ENCODE measurements at regions not wholly inside any gene's neighbourhood (a gene's known extent, or its start where the extent isn't known, plus 50 kb on each side); places are given as distances from the start of the nearest gene placed in this dataset.

DNA sequence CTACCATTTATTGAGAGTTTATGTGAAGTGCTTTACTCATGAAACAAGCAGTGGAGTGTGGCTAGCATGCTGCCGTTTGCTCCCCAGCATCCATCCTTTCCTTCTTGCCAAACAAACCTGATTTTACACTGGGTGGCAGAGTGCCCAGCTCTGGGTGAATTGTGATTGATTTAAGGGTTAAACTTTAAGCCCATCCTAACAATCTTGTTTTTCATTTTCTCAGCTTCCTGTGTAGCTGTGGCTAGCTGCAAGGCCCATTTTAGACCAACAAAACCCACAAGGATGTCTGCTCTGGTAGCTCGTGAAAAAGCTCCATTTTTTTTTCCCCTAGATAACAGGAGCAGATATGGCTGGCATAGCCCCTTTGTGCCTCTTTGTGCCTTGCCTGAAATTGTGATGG is 77.7 kb upstream of the KCNG1 start:
- no peak overlapping the region for H3K9ac ChIP-seq (ENCODE audit: control insufficient read depth, extremely low read depth, insufficient read depth, low read length)
- H3K9me3 ChIP-seq (ENCODE audit: control insufficient read depth, low read depth, low read length) = no peaks in the 10 kb centered on the region
- no peaks in the 10 kb centered on the region for H3K36me3 ChIP-seq (ENCODE audit: control insufficient read depth in 2 of 2, extremely low read depth in 1 of 2, insufficient read depth in 2 of 2, low read length in 2 of 2)
- H4K20me1 ChIP-seq (ENCODE audit: control insufficient read depth, extremely low read depth, insufficient read depth, low read length) = no peaks in the 10 kb centered on the region
- H3K4me2 ChIP-seq (ENCODE audit: control insufficient read depth, extremely low read depth, insufficient read depth, low read depth, low read length) = no peak overlapping the region
- H3K4me3 ChIP-seq (ENCODE audit: control insufficient read depth in 2 of 3, extremely low read depth in 1 of 3, insufficient read depth in 2 of 3, low read depth in 1 of 3, low read length in 3 of 3) = no peak overlapping the region
- dilution Hi-C loops (cut with MboI; ENCODE audit: extremely low pct_ligation_motif_present, low sequenced_read_pairs) = no loop called here
- no peaks in the 10 kb centered on the region for H3K79me2 ChIP-seq (ENCODE audit: control insufficient read depth, insufficient read depth, low read length)
- H3K9me1 ChIP-seq (ENCODE audit: control insufficient read depth, extremely low read depth, insufficient read depth, low read length) = no peaks in the 10 kb centered on the region
- H2AFZ ChIP-seq (ENCODE audit: control insufficient read depth, low read length) = no peak overlapping the region
- H3K27me3 ChIP-seq (ENCODE audit: control insufficient read depth, extremely low read depth, insufficient read depth, low read length) = peaks cover 6% of the 10 kb centered on the region
- H3K27ac ChIP-seq (ENCODE audit: control insufficient read depth, insufficient read depth, low read length) = no peak overlapping the region
- TF ChIP-seq EZH2 (IDR thresholded peaks at IDR 0.05; ENCODE audit: low read length) = no peak
- DNase-seq (ENCODE audit: low read depth, low spot score) (no peak), FAIRE-seq (no peak)
- H3K4me1 ChIP-seq (ENCODE audit: control insufficient read depth, extremely low read depth, insufficient read depth, low read length) = no peaks in the 10 kb centered on the region

DNA sequence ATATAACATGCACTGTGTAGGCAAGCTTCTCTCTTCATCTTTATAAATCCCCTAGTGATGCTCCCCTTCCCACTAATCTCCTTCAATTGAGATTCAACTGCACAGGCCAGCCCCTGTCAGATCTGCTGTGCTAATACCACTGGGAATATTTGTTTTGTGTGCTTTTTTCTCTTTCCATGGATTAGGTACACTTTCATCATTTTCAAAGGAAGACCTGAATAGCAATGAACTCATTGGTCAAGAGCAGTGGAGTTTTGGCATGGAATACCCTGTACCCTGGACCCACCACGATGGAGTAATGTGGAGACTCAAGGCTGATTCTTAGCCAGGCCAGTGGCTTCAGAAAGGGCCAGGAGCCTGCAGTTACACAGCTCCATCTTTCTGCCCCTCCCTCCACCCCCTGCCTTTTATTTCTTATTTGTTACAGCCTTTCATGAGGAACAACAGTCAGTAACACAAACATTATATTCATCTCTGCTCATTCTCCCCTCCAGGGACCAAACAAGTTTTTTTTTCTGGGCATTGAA is 75.4 kb upstream of the KCNG1 start:
- Histone ChIP-seq H3K4me2 (ENCODE audit: control insufficient read depth, extremely low read depth, insufficient read depth, low read depth, low read length) (no peak overlapping the region), H3K9ac (ENCODE audit: control insufficient read depth, extremely low read depth, insufficient read depth, low read length) (no peak overlapping the region), H4K20me1 (ENCODE audit: control insufficient read depth, extremely low read depth, insufficient read depth, low read length) (no peaks in the 10 kb centered on the region), H3K27ac (ENCODE audit: control insufficient read depth, insufficient read depth, low read length) (no peak overlapping the region), H3K79me2 (ENCODE audit: control insufficient read depth, insufficient read depth, low read length) (no peaks in the 10 kb centered on the region), H3K4me3 (ENCODE audit: control insufficient read depth in 2 of 3, extremely low read depth in 1 of 3, insufficient read depth in 2 of 3, low read depth in 1 of 3, low read length in 3 of 3) (no peak overlapping the region), H3K27me3 (ENCODE audit: control insufficient read depth, extremely low read depth, insufficient read depth, low read length) (peaks cover 11% of the 10 kb centered on the region), H2AFZ (ENCODE audit: control insufficient read depth, low read length) (no peak overlapping the region), H3K9me3 (ENCODE audit: control insufficient read depth, low read depth, low read length) (no peaks in the 10 kb centered on the region), H3K9me1 (ENCODE audit: control insufficient read depth, extremely low read depth, insufficient read depth, low read length) (no peaks in the 10 kb centered on the region), H3K4me1 (ENCODE audit: control insufficient read depth, extremely low read depth, insufficient read depth, low read length) (no peaks in the 10 kb centered on the region), H3K36me3 (ENCODE audit: control insufficient read depth in 2 of 2, extremely low read depth in 1 of 2, insufficient read depth in 2 of 2, low read length in 2 of 2) (no peaks in the 10 kb centered on the region)
- dilution Hi-C loops (cut with MboI; ENCODE audit: extremely low pct_ligation_motif_present, low sequenced_read_pairs) = no loop called here
- no peak for DNase-seq (ENCODE audit: low read depth, low spot score)
- no peak for FAIRE-seq
- TF ChIP-seq EZH2 (IDR thresholded peaks at IDR 0.05; ENCODE audit: low read length) = no peak
- TF ChIP-seq, protein P1, sequence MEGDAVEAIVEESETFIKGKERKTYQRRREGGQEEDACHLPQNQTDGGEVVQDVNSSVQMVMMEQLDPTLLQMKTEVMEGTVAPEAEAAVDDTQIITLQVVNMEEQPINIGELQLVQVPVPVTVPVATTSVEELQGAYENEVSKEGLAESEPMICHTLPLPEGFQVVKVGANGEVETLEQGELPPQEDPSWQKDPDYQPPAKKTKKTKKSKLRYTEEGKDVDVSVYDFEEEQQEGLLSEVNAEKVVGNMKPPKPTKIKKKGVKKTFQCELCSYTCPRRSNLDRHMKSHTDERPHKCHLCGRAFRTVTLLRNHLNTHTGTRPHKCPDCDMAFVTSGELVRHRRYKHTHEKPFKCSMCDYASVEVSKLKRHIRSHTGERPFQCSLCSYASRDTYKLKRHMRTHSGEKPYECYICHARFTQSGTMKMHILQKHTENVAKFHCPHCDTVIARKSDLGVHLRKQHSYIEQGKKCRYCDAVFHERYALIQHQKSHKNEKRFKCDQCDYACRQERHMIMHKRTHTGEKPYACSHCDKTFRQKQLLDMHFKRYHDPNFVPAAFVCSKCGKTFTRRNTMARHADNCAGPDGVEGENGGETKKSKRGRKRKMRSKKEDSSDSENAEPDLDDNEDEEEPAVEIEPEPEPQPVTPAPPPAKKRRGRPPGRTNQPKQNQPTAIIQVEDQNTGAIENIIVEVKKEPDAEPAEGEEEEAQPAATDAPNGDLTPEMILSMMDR (optimal IDR thresholded peaks at IDR 0.05 in 1 of 3, IDR thresholded peaks at IDR 0.05 in 1 of 3, conservative IDR thresholded peaks at IDR 0.05 in 1 of 3; ENCODE audit: extremely low read depth in 1 of 3, insufficient read depth in 2 of 3, low read length in 3 of 3) = no peak
